Chondrocyte (in vitro differentiated cells): ENCODE measurements at regions not wholly inside any gene's neighbourhood (a gene's known extent, or its start where the extent isn't known, plus 50 kb on each side); places are given as distances from the start of the nearest gene placed in this dataset.

ENCODE experiments used
- DNase-seq: peaks from one replicate; pipeline ENCODE4 v3.0.0; 2021; ENCODE audit warnings: mixed read lengths, low spot score
- H3K27ac Mint-ChIP-seq: one replicate; pipeline ENCODE4 v1.8.0; 2021; ENCODE audit warnings: mild to moderate bottlenecking, moderate library complexity, mixed read lengths; ENCODE audit not compliant: unreplicated experiment
- H3K27me3 Mint-ChIP-seq: 2 replicates; pipeline ENCODE4 v1.8.0; 2021; ENCODE audit warnings: low read depth, mixed read lengths
- H3K36me3 Mint-ChIP-seq: 2 replicates; pipeline ENCODE4 v1.8.0; 2021; ENCODE audit warnings: low read depth, mixed read lengths
- H3K4me1 Mint-ChIP-seq: 2 replicates; pipeline ENCODE4 v1.8.0; 2021; ENCODE audit warnings: low read depth, mild to moderate bottlenecking, mixed read lengths
- H3K4me3 Mint-ChIP-seq: one replicate; pipeline ENCODE4 v1.8.0; 2021; ENCODE audit warnings: mild to moderate bottlenecking, moderate library complexity, mixed read lengths; ENCODE audit not compliant: unreplicated experiment
- H3K9me3 Mint-ChIP-seq: 2 replicates; pipeline ENCODE4 v1.8.0; 2021; ENCODE audit warnings: low read depth, mixed read lengths
- TF ChIP-seq, protein P1 (sequence below): fragments of 200-600 bp; sonication (generic); IDR thresholded peaks from 2 replicates; pipeline ENCODE4 v1.5.0; 2021; ENCODE audit warnings: antibody characterized with exemption, mild to moderate bottlenecking, moderate library complexity

DNA sequence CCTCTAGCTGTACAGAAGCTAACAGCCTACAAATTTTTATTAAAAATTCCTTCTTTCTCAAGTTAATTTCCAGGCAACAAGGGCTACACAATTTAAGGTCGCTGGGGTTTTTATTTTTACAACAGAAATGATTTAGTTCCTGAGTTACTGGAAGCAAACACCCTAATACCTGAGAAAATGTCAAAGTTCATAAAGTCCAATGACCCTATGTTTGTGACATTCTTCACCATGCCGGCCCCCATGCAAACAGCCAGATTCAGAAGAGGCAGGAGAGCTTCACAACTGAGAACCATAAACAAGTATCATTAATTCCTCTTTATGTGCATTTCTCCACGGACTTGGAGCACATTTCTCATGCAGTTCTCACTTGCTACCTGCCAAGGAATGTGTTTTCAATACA is 236.2 kb upstream of the EGLN3 start:
- Mint-ChIP-seq H3K4me1 (no peaks in the 10 kb centered on the region), H3K27me3 (peaks cover 4% of the 10 kb centered on the region), H3K27ac (no peak overlapping the region), H3K9me3 (no peaks in the 10 kb centered on the region), H3K4me3 (no peak overlapping the region), H3K36me3 (no peaks in the 10 kb centered on the region)
- no peak for DNase-seq
- TF ChIP-seq, protein P1, sequence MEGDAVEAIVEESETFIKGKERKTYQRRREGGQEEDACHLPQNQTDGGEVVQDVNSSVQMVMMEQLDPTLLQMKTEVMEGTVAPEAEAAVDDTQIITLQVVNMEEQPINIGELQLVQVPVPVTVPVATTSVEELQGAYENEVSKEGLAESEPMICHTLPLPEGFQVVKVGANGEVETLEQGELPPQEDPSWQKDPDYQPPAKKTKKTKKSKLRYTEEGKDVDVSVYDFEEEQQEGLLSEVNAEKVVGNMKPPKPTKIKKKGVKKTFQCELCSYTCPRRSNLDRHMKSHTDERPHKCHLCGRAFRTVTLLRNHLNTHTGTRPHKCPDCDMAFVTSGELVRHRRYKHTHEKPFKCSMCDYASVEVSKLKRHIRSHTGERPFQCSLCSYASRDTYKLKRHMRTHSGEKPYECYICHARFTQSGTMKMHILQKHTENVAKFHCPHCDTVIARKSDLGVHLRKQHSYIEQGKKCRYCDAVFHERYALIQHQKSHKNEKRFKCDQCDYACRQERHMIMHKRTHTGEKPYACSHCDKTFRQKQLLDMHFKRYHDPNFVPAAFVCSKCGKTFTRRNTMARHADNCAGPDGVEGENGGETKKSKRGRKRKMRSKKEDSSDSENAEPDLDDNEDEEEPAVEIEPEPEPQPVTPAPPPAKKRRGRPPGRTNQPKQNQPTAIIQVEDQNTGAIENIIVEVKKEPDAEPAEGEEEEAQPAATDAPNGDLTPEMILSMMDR, result no peak

- no peaks in the 10 kb centered on the region for H3K27me3 Mint-ChIP-seq
- no peak for DNase-seq
- H3K4me1 Mint-ChIP-seq, result no peaks in the 10 kb centered on the region
- H3K27ac Mint-ChIP-seq, result no peak overlapping the region
- H3K9me3 Mint-ChIP-seq, result no peaks in the 10 kb centered on the region
- no peak overlapping the region for H3K4me3 Mint-ChIP-seq
- no peaks in the 10 kb centered on the region for H3K36me3 Mint-ChIP-seq
- TF ChIP-seq, protein P1, result no peak
Observed at GRCh38 chr14:34184126-34184525, 233.3 kb upstream of the EGLN3 start.

- no peak for DNase-seq
- H3K4me1 Mint-ChIP-seq, result no peaks in the 10 kb centered on the region
- TF ChIP-seq, protein P1, result no peak
- H3K27me3 Mint-ChIP-seq, result no peaks in the 10 kb centered on the region
- no peaks in the 10 kb centered on the region for H3K36me3 Mint-ChIP-seq
- no peak overlapping the region for H3K4me3 Mint-ChIP-seq
- no peak overlapping the region for H3K27ac Mint-ChIP-seq
- no peaks in the 10 kb centered on the region for H3K9me3 Mint-ChIP-seq
Observed at GRCh38 chr14:34183478-34183877, 232.6 kb upstream of the EGLN3 start.

GRCh38 chr14:34181338-34181737 is 230.5 kb upstream of the EGLN3 start:
- Mint-ChIP-seq H3K4me3 (no peak overlapping the region), H3K36me3 (no peaks in the 10 kb centered on the region), H3K27me3 (peaks cover 1% of the 10 kb centered on the region), H3K27ac (no peak overlapping the region), H3K9me3 (no peaks in the 10 kb centered on the region), H3K4me1 (no peaks in the 10 kb centered on the region)
- TF ChIP-seq, protein P1, result no peak
- DNase-seq, result no peak

DNA sequence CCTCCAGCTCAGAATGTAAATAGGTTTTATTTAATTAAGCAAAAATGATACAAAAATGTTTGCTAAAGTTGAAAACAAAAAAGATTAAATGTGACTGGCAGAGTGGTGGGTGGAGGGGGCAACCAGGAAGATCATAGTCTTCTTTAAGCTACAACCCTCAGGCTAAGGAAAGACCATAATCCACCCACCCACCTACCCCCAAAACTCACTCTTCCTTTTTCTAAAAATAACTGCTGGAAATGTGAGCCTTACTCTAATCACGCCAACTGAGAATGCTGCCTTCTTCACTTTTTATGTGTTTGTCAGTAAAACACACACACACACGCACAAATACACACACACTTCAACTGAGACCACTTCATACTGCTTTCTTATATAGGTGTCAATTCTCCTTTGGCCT is 230.0 kb upstream of the EGLN3 start:
- Mint-ChIP-seq H3K4me3 (no peak overlapping the region), H3K36me3 (no peaks in the 10 kb centered on the region), H3K9me3 (no peaks in the 10 kb centered on the region), H3K27ac (no peak overlapping the region), H3K4me1 (no peaks in the 10 kb centered on the region), H3K27me3 (peaks cover 3% of the 10 kb centered on the region)
- TF ChIP-seq, protein P1, result no peak
- DNase-seq, result no peak
